Gastrocnemius medialis (tissue), 4 donors: ENCODE measurements at regions not wholly inside any gene's neighbourhood (a gene's known extent, or its start where the extent isn't known, plus 50 kb on each side); places are given as distances from the start of the nearest gene placed in this dataset.

ENCODE experiments used
- ATAC-seq, 2 donors: fragments of 150-250 bp; one replicate each; pipeline ENCODE4 v1.9.1; 2016
- DNase-seq, 2 donors: peaks; one replicate each; pipeline ENCODE4 v3.0.0-alpha.2; 2019
- H3K27ac ChIP-seq, 4 donors: fragments of 200-600 bp; sonication (generic); 1 replicate in 1 of 4; 2 replicates in 3 of 4; pipeline ENCODE4 v1.5.1; 2016 to 2018; ENCODE audit warnings: mild to moderate bottlenecking in 2 of 4, moderate library complexity in 1 of 4
- H3K27me3 ChIP-seq, 3 donors: fragments of 200-600 bp; sonication (generic) in 2 of 3; 1 replicate in 1 of 3; 2 replicates in 2 of 3; pipeline versions ENCODE4 v1.5.1 to v1.6.0; 2016 to 2019; ENCODE audit warnings: mild to moderate bottlenecking in 1 of 3, moderate library complexity in 1 of 3
- H3K36me3 ChIP-seq, 2 donors: fragments of 200-600 bp; sonication (generic) in 1 of 2; one replicate each; pipeline ENCODE4 v1.5.1; 2017 to 2018
- H3K4me1 ChIP-seq, 2 donors: fragments of 200-600 bp; sonication (generic) in 1 of 2; one replicate each; pipeline ENCODE4 v1.5.1; 2016 to 2017; ENCODE audit warnings: mild to moderate bottlenecking in 2 of 2
- H3K4me3 ChIP-seq, 4 donors: fragments of 200-600 bp; sonication (generic) in 3 of 4; 1 replicate in 1 of 4; 2 replicates in 3 of 4; pipeline ENCODE4 v1.5.1; 2016 to 2019; ENCODE audit warnings: mild to moderate bottlenecking in 2 of 4
- H3K9me3 ChIP-seq, 3 donors: fragments of 200-600 bp; sonication (generic) in 2 of 3; 1 replicate in 1 of 3; 2 replicates in 2 of 3; pipeline ENCODE4 v1.5.1; 2016 to 2019
- CTCF ChIP-seq, 5 experiments: fragments of 450-650 bp in 3 of 5; fragments of 200-600 bp in 2 of 5; sonication (generic) in 2 of 5; IDR thresholded peaks in 4 of 5; conservative IDR thresholded peaks in 1 of 5; 1 replicate in 4 of 5; 2 replicates in 1 of 5; pipeline ENCODE4 v1.5.1; 2016 to 2019; ENCODE audit warnings: antibody characterized with exemption in 5 of 5, mild to moderate bottlenecking in 3 of 5, moderate library complexity in 3 of 5
- POLR2A ChIP-seq, 2 donors: fragments of 450-650 bp; IDR thresholded peaks; one replicate each; pipeline ENCODE4 v1.6.1; 2017; ENCODE audit warnings: antibody characterized with exemption in 2 of 2, mild to moderate bottlenecking in 2 of 2, moderate library complexity in 2 of 2
- in situ Hi-C, 4 donors: fragments of 200-750 bp; cut with MboI; loops; one replicate each; pipeline versions ENCODE4 v1.15.0 to v1.8.0; 2017; ENCODE audit warnings: low sequenced_read_pairs in 4 of 4
- intact Hi-C: fragments of 100-400 bp; cut with DNase I; formaldehyde crosslinking; loops from one replicate; pipeline ENCODE4 v1.15.1; 2023; ENCODE audit warnings: low total_unique reads

- in situ Hi-C loops (no loop called here), intact Hi-C loops (no loop called here)
- H3K9me3 ChIP-seq, result peaks cover 0 to 7% (median 0%) of the 10 kb centered on the region in 3 donors
- H3K4me3 ChIP-seq, result no peak overlapping the region
- no peaks in the 10 kb centered on the region for H3K4me1 ChIP-seq
- H3K27me3 ChIP-seq, result no peaks in the 10 kb centered on the region
- ATAC-seq, result no peak
- no peak for DNase-seq
- TF ChIP-seq POLR2A (IDR thresholded peaks at IDR 0.05), result no peak
- TF ChIP-seq CTCF (IDR thresholded peaks at IDR 0.05 in 4 of 5, conservative IDR thresholded peaks at IDR 0.05 in 1 of 5), result no peak
- H3K27ac ChIP-seq, result no peak overlapping the region
- H3K36me3 ChIP-seq, result no peaks in the 10 kb centered on the region
These were observed 204.9 kb upstream of the USP24 start for GRCh38 chr1:55420026-55420425.

GRCh38 chr1:55418208-55419000 lies 203.2 kb upstream of the USP24 start:
- Histone ChIP-seq H3K36me3 (no peaks in the 10 kb centered on the region), H3K9me3 (peaks cover 0 to 7% (median 0%) of the 10 kb centered on the region in 3 donors), H3K27ac (no peak overlapping the region), H3K4me1 (no peaks in the 10 kb centered on the region), H3K27me3 (no peaks in the 10 kb centered on the region), H3K4me3 (no peak overlapping the region)
- ATAC-seq (no peak), DNase-seq (no peak)
- intact Hi-C loops (no loop called here), in situ Hi-C loops (no loop called here)
- TF ChIP-seq POLR2A (IDR thresholded peaks at IDR 0.05) (no peak), CTCF (IDR thresholded peaks at IDR 0.05 in 4 of 5, conservative IDR thresholded peaks at IDR 0.05 in 1 of 5) (no peak)

- TF ChIP-seq CTCF (IDR thresholded peaks at IDR 0.05 in 4 of 5, conservative IDR thresholded peaks at IDR 0.05 in 1 of 5) (no peak), POLR2A (IDR thresholded peaks at IDR 0.05) (no peak)
- Histone ChIP-seq H3K4me1 (no peaks in the 10 kb centered on the region), H3K27ac (no peak overlapping the region), H3K27me3 (no peaks in the 10 kb centered on the region), H3K9me3 (peaks cover 0 to 7% (median 0%) of the 10 kb centered on the region in 3 donors), H3K36me3 (no peaks in the 10 kb centered on the region), H3K4me3 (no peak overlapping the region)
- no peak for ATAC-seq
- DNase-seq, result no peak
- in situ Hi-C loops, result no loop called here
- intact Hi-C loops, result no loop called here
These were observed 201.1 kb upstream of the USP24 start for GRCh38 chr1:55416164-55416842.

- TF ChIP-seq POLR2A (IDR thresholded peaks at IDR 0.05), result no peak
- TF ChIP-seq CTCF (IDR thresholded peaks at IDR 0.05 in 4 of 5, conservative IDR thresholded peaks at IDR 0.05 in 1 of 5), result no peak
- DNase-seq, result no peak
- H3K9me3 ChIP-seq, result peaks cover 0 to 7% (median 0%) of the 10 kb centered on the region in 3 donors
These were observed 198.1 kb upstream of the USP24 start for GRCh38 chr1:55413286-55413685.

More at GRCh38 chr1:55413286-55413685, 198.1 kb upstream of the USP24 start:
- Histone ChIP-seq H3K27me3 (no peaks in the 10 kb centered on the region), H3K4me3 (no peak overlapping the region), H3K4me1 (no peaks in the 10 kb centered on the region), H3K36me3 (no peaks in the 10 kb centered on the region), H3K27ac (no peak overlapping the region)
- no peak for ATAC-seq
- in situ Hi-C loops, result no loop called here
- intact Hi-C loops, result no loop called here
